Fibroblast of villous mesenchyme (primary cell): ENCODE measurements at regions not wholly inside any gene's neighbourhood (a gene's known extent, or its start where the extent isn't known, plus 50 kb on each side); places are given as distances from the start of the nearest gene placed in this dataset.
A peak's percentile ranks its signal among the peaks of the same experiment; 100 is the strongest.
"Not testable (repeated sequence)": the region's sequence is repeated elsewhere in the genome, so short reads cannot be mapped to it uniquely, and the experiment has no call there.

Experiments
- DNase-seq: peaks from one replicate; pipeline ENCODE4 v3.0.0-alpha.2; 2010; ENCODE audit warnings: low read depth
- H3K4me3 ChIP-seq: 2 replicates; pipeline ENCODE4 v1.5.1; 2011; ENCODE audit warnings: low read depth, mild to moderate bottlenecking, low read length
- CTCF ChIP-seq: IDR thresholded peaks from 2 replicates; pipeline ENCODE4 v1.5.1; 2012; ENCODE audit warnings: low read depth, mild to moderate bottlenecking, low read length; ENCODE audit not compliant: insufficient read depth

- H3K4me3 ChIP-seq: no peak overlapping the region
- DNase-seq: no peak
- TF ChIP-seq CTCF: no peak
Measured at GRCh38 chrX:131874300-131874699, 148.8 kb upstream of the STK26 start.

DNA sequence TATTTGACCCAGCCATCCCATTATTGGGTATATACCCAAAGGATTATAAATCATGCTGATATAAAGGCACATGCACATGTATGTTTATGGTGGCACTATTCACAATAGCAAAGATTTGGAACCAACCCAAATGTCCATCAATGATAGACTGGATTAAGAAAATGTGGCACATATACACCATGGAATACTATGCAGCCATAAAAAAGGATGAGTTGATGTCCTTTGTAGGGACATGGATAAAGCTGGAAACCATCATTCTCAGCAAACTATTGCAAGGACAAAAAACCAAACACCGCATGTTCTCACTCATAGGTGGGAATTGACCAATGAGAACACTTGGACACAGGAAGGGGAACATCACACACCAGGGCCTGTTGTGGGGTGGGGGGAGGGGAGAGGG is 147.3 kb upstream of the STK26 start:
- not testable (repeated sequence) for H3K4me3 ChIP-seq, DNase-seq

GRCh38 chrX:131881194-131881593 is 141.9 kb upstream of the STK26 start:
- no peak overlapping the region for H3K4me3 ChIP-seq
- TF ChIP-seq CTCF: no peak
- no peak for DNase-seq

DNA sequence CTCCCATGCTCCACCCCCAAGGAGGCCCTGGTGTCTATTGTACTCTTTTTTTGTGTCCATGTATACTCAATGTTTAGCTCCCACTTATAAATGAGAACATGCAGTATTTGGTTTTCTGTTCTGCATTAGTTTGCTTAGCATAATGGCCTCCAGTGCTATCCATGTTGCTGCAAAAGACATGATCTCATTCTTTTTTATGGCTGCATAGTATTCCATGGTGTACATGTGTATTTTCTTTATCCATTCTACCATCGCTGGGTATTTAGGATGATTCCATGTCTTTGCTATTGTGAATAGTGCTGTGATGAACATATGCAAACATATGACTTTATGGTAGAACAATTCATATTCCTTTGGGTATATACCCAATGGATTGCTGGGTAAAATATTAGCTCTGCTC is 138.1 kb upstream of the STK26 start:
- DNase-seq, H3K4me3 ChIP-seq: not testable (repeated sequence)

DNA sequence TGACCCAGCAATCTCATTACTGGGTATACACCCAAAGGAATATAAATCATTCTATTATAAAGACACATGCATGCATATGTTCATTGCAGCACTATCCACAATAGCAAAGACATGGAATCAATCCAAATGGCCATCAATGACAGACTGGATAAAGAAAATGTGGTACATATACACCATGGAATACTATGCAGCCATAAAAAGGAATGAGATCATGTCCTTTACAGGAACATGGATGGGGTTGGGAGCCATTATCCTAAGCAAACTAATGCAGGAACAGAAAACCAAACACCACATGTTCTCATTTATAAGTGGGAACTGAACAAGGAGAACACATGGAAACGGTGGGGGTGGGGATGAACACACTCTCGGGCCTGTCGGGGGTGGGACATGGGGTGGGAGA is 129.2 kb upstream of the STK26 start:
- not testable (repeated sequence) for H3K4me3 ChIP-seq, DNase-seq

- DNase-seq: peak; percentile 83
- TF ChIP-seq CTCF: no peak
- no peak overlapping the region for H3K4me3 ChIP-seq
Measured at GRCh38 chrX:131894995-131895394, 128.1 kb upstream of the STK26 start.

DNA sequence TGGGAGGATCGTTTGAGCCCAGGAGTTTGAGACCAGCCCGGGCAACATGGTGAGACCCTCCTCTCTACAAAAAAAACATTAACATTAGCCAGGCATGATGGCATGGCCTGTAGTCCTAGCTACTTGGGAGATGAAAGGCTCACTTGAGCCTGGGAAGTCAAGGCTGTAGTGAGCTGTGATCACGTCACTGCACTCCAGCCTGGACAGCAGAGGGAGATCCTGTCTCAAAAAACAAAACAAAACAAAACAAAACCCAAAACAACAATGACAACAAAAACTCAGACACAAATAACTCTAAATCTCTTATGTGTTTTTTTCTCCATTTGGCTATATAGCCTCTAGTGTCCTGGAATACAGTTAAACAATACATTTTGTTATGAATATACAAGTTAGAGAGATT is 127.3 kb upstream of the STK26 start:
- peak; percentile 8 for TF ChIP-seq CTCF
- no peak overlapping the region for H3K4me3 ChIP-seq
- peak; percentile 16 for DNase-seq

DNA sequence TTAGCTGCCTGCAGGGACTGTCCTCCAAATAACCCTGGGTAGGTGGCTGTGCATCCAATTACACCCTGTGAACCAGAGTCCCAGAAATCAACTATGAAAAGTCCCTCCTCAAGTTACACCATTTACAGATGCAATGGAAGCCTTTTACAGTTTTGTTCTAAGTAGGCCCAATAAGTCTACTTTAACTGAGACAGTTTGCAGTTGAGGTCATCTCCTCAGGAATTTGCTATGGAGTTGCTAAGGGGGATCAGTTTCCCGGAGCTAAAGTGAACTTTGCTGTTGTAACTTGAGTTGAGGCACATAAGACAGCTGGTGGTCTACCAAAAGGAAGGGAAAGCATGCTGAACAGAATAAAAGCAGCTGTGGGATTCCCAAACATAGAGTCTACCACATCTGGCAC is 121.6 kb upstream of the STK26 start:
- no peak for TF ChIP-seq CTCF
- H3K4me3 ChIP-seq: no peak overlapping the region
- DNase-seq: no peak
